D341Med (cell line): ENCODE measurements at regions not wholly inside any gene's neighbourhood (a gene's known extent, or its start where the extent isn't known, plus 50 kb on each side); places are given as distances from the start of the nearest gene placed in this dataset.
"Not testable (repeated sequence)": the region's sequence is repeated elsewhere in the genome, so short reads cannot be mapped to it uniquely, and the experiment has no call there.

Experiments
- DNase-seq: peaks from one replicate; pipeline ENCODE4 v3.0.0; 2012; ENCODE audit warnings: low spot score

DNA sequence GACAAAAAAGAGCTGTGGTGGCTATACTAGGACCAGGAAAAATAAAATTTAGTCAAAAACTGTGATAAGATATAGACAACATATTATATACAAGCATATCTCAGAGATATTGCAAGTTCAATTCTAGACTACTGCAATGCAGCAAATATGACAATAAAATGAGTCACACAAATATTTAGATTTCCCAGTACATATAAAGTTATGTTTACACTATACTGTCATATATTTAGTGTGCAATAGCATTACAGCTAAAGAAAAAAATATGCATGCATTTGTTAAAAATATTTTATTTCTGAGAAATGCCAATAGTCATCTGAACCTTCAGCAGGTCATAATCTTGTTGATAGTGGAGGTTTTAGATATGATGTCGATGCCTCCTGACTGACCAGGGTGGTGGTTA, 72.1 kb downstream of the AKR1C4 start:
- no peak for DNase-seq

DNA sequence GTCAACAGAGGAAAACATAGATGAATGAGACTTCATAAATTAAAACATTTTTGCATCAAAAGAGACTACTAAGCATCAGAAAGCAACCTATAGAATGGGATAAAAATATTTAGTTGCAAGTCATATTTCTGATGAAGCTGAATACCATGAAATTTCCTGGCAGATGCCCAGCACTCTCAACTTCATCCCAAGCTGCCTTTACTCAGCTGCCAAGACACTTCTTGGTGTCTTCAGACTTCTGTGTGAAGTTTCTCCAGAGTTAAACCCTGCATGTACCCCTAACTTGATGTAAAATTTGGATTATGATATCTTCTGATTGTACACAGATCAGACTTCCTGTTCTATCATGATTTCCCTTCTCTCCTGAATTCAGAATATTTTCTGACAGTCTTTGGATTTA, 73.2 kb downstream of the AKR1C4 start:
- DNase-seq, result no peak

GRCh38 chr10:5271526-5271925, 74.9 kb downstream of the AKR1C4 start:
- DNase-seq, result no peak

DNA sequence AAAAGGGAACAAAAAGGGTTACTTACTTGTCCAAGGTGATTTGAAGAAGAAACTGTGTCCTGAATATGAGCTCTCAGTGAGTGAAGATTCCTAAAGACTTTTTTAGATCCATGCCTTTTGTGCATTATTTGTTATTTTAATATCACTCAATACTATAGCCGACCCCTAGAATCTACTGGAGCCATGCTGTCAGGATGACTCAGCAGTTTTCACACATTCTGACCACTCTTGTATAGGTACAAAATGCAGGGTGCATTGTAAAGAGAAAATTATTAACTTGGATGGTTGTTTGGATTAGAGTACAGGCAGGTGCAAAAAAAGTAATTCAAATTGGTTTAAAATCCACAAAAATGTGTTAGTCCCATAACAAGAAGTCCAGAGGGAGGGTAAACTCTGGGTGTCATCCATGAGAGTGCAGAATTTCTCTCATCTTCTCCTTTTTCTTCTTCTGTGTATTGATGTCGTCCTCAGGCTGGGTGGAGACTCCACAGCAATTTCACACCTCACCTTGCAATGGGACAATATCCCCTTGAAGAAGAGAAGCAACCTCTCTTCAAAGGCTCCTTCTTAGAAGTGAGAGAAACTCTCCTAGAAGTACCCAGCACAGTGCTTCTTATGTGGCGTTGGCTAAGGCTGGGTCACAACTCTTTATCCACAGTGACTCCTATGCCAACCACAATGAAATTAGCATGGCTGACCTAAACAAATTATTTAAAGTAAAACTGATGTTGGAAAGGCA, 75.6 kb downstream of the AKR1C4 start:
- no peak for DNase-seq

- no peak for DNase-seq
These were observed 78.2 kb downstream of the AKR1C4 start for GRCh38 chr10:5274795-5275194.

- no peak for DNase-seq
These were observed 83.4 kb upstream of the UCN3 start for GRCh38 chr10:5281356-5281755.

GRCh38 chr10:5282137-5282536, 82.6 kb upstream of the UCN3 start:
- no peak for DNase-seq

DNA sequence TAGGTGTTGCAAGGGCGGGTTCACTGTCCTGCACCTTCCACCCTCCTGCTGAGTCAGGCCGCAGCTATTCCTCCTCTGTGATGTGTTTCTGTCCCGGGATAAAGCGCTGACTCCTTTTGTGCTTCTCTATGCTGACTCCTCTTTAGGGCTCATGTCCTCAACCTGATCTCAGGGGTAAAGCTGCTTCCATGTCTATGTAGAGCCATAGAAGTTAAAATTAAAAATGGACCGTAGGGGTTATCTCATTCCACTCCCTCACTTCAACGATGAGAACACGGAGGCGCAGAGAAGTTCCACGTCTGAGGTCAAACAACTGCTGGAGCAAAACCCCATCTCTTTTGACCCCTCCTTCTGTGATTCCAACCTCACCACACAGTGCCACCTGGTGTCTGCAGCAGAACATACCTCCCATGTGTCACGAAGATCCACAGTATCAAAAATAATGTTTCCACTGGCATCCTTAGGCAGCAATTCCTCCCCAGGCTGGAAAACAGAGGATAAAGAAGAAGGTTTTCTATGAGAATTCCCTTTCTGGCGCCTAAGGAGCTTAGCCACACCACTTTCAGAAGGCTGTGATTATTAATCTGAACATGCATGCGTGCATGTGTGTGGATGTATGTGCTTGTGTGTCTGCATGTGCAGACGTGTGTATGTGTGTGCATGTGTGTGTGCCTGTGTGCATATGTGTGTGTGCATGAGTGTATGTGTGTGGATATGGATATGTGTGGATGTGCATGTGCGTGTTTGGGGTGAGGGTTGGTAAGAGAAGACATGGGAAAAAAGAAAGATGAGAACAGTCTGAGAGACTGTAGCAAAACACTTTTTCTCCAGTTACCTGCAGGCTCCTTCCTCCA, 81.2 kb upstream of the UCN3 start:
- DNase-seq, result peak; percentile 58

- no peak for DNase-seq
These were observed 80.3 kb upstream of the UCN3 start for GRCh38 chr10:5284311-5285057.

GRCh38 chr10:5285186-5285585, 79.6 kb upstream of the UCN3 start:
- DNase-seq, result no peak

DNA sequence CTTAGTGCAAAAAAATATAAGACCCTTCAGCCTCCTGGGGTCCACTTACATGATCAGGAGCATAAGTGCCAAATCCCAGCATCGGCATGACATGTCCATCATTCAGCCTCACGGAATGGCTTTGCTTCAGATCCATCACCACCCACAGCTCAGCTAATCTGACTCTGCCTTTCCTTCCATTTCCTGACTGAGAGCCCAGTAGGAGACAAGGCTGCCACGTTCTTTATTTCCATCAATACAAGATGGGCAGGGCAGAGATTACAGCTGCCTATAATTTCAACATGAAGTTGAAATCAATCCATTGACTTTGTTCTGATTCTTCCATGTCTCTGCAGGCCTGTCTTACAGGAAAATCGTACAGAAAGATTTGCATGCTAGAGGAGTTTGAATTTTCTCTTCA, 76.4 kb upstream of the UCN3 start:
- no peak for DNase-seq

DNA sequence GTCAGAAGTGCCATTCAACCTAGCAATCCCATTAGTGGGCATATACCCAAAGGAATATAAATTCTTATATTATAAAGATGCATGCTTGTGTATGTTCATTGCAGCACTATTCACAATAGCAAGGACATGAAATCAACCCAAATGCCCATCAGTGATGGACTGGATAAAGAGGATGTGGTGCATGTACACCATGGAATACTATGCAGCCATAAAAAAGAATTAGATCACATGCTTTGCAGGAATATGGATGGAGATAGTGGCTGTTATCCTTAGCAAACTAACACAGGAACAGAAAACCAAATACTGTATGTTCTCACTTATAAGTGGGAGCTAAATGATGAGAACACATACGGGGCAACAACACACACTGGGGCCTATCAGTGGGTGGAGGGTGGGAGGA, 75.5 kb upstream of the UCN3 start:
- DNase-seq, result not testable (repeated sequence)

DNA sequence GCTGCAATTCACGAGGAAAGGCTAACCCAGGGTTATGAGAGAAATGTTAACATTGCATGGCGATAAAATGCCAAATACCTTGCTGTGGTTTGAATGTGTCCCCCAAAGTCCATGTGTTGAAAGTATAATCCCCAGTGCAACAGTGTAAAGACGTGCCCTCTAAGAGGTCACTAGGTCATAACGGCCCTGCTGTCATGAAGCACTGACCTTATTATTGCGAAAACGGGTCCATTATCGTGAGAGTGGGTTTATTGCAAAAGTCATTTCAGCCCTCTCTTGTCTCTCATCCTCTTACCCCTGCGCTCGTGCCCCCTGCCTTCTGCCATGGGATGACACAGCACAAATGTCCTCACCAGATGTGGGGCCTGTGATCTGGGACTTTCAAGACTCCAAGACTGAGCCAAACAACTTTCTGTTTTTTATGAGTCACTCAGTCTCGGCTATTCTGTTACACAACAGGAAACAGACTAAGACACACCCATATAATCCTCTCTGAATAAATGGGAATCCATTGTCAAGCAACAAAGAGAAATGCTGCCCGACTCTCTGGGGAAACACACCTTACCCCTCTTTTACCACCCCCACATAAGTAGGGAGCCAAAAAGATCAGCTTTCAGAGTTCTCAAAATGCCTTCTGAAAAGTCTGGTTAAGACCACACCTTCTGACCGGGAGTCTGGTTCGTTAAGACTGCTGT, 73.1 kb upstream of the UCN3 start:
- DNase-seq, result no peak

DNA sequence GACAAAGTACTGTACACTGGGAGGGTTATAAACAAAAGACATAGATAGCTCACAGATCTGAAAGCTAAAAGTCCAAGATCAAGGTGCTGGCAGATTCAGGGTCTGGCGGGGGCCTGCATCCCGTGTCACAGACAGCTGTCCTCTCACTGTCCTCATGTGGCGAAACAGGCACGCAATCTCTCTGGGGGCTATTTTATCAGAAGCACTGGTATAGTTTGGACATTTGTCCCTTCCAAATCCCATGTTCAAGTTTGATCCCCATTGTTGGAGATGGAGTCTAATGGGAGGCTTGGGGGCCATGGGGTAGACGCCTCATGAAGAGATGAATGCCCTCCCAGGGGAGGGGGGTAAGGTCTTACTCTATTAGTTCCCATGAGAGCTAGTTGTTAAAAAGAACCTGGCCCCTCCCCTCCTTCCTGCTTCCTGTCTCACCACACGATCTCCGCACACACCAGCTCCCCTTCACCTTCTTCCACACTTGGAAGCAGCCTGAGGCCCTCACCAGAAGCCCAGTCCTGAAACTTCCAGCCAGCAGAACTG, 72.5 kb upstream of the UCN3 start:
- no peak for DNase-seq

DNA sequence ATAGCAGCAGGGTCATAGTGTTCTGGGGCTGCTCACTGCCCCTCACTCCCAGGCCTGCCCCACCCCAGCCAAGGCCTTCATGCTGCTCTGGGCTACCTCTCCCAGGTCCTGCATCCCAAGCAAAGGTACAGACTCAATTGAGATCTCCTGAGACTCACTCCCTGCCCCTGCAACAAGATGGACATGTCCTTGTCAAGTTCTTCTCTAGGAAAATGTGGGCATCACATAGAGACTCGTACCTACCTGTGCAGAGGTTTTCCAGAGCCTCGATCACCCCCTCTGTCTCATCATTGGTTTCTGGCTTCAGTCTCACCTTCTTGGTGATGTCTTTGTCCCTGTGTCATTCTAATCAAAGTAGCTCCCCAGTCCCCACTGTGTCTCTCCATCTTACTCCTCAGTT, 71.8 kb upstream of the UCN3 start:
- DNase-seq, result not testable (repeated sequence)

- no peak for DNase-seq
These were observed 70.8 kb upstream of the UCN3 start for GRCh38 chr10:5293691-5294550.

GRCh38 chr10:5297466-5297865, 67.3 kb upstream of the UCN3 start:
- no peak for DNase-seq

- no peak for DNase-seq
These were observed 66.8 kb upstream of the UCN3 start for GRCh38 chr10:5297996-5298395.

- DNase-seq, result no peak
These were observed 64.8 kb upstream of the UCN3 start for GRCh38 chr10:5299950-5300349.

DNA sequence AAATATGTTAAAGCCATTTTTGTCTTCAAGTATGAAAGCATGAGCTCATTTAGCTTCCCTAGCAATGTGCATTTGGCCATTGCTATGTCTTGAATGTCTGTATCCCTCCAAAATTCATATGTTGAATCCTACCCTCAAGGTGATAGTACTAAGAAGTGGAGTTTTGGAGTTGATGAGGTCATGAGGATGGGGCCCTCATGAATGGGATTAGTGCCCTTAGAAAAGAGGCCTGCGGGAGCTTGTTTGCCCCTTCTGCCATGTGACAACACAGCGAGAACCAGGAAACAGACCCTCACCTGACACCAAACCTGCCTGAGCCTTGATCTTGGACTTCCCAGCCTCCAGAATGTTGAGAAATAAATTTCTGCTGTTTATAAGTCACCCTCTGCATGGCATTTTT, 61.3 kb upstream of the UCN3 start:
- DNase-seq, result no peak

GRCh38 chr10:5305374-5305773, 59.4 kb upstream of the UCN3 start:
- no peak for DNase-seq
